Panc1 (cell line): ENCODE measurements at regions not wholly inside any gene's neighbourhood (a gene's known extent, or its start where the extent isn't known, plus 50 kb on each side); places are given as distances from the start of the nearest gene placed in this dataset.

Source experiments
- ATAC-seq: fragments of 200-7000 bp; cut with Tn5 transposase; 2 replicates; pipeline ENCODE4 v1.9.1; 2020; ENCODE audit warnings: mild to moderate bottlenecking, moderate library complexity
- BruUV-seq: library from RNA; stranded (reverse); fragments of 400-500 nt; replicated peaks from 2 replicates; lab custom pipeline; 2021; lab: Mats Ljungman, UMichigan
- CTCF ChIA-PET: fragments of 300-600 bp; sonication (Branson Sonifier 250); formaldehyde crosslinking; loops from one replicate; lab custom pipeline; 2022; ENCODE audit warnings: antibody characterized with exemption; lab: Charles Lee
- POLR2A ChIA-PET: fragments of 300-600 bp; sonication (Branson Sonifier 250); formaldehyde crosslinking; loops from one replicate; lab custom pipeline; 2022; ENCODE audit warnings: antibody characterized with exemption; lab: Charles Lee
- DNase-seq: peaks from one replicate; pipeline ENCODE4 v3.0.0-alpha.2; 2010; ENCODE audit warnings: low read depth, low spot score
- H3K27ac ChIP-seq: 2 replicates; pipeline ENCODE4 v1.5.1; 2011; ENCODE audit warnings: mild to moderate bottlenecking, low read length, inconsistent platforms
- H3K27me3 ChIP-seq: fragments of 200-500 bp; sonication (Bioruptor generic); 2 replicates; pipeline ENCODE4 v1.6.0; 2014; ENCODE audit warnings: low read length, inconsistent platforms; ENCODE audit not compliant: control insufficient read depth, insufficient read depth
- H3K36me3 ChIP-seq: fragments of 200-500 bp; sonication (Bioruptor generic); 2 replicates; pipeline ENCODE4 v1.5.1; 2014; ENCODE audit warnings: inconsistent platforms, mild to moderate bottlenecking, low read length, moderate library complexity; ENCODE audit not compliant: control insufficient read depth, insufficient read depth
- H3K4me1 ChIP-seq: 2 replicates; pipeline ENCODE4 v1.5.1; 2011; ENCODE audit warnings: inconsistent platforms, mild to moderate bottlenecking, low read length, moderate library complexity; ENCODE audit not compliant: control insufficient read depth, insufficient read depth
- H3K4me3 ChIP-seq, 2 experiments: 2 replicates each; pipeline ENCODE4 v1.5.1; 2011 to 2012; ENCODE audit warnings: low read depth in 2 of 2, low read length in 2 of 2, mild to moderate bottlenecking in 2 of 2, inconsistent platforms in 1 of 2, moderate library complexity in 1 of 2
- H3K9me3 ChIP-seq: fragments of 200-500 bp; sonication (Bioruptor generic); 2 replicates; pipeline ENCODE4 v1.5.1; 2014; ENCODE audit warnings: low read depth, mild to moderate bottlenecking, inconsistent platforms, low read length, moderate library complexity; ENCODE audit not compliant: control insufficient read depth, insufficient read depth
- POLR2AphosphoS5 ChIP-seq: IDR thresholded peaks from 2 replicates; pipeline ENCODE4 v1.6.1; 2012; ENCODE audit warnings: mild to moderate bottlenecking, low read depth, low read length, moderate library complexity
- SIN3A ChIP-seq: IDR thresholded peaks from 2 replicates; pipeline ENCODE4 v1.6.1; 2012; ENCODE audit warnings: low read depth, mild to moderate bottlenecking, low read length, moderate library complexity, borderline replicate concordance; ENCODE audit not compliant: insufficient read depth
- TCF7L2 ChIP-seq: IDR thresholded peaks from 2 replicates; pipeline ENCODE4 v1.6.1; 2011; ENCODE audit warnings: mild to moderate bottlenecking, low read depth, low read length, inconsistent platforms
- in situ Hi-C: cut with HindIII; loops from 2 replicates; pipeline ENCODE4 v1.10.0; 2016; ENCODE audit warnings: low sequenced_read_pairs, low pct_unique_long_range_greater_than_20kb
- intact Hi-C: fragments of 100-400 bp; cut with micrococcal nuclease; formaldehyde crosslinking; loops from one replicate; pipeline ENCODE4 v1.10.0; 2022; ENCODE audit not compliant: unreplicated experiment
- TF ChIP-seq, protein P1 (sequence below): fragments of 450-650 bp; IDR thresholded peaks from 2 replicates; pipeline ENCODE4 v1.5.1; 2017; ENCODE audit warnings: mild to moderate bottlenecking
- TF ChIP-seq, protein P2 (sequence below), 2 experiments: IDR thresholded peaks; 2 replicates each; pipeline ENCODE4 v1.6.1; 2011 to 2012; ENCODE audit warnings: low read depth in 2 of 2, control low read depth in 1 of 2, low read length in 1 of 2, mild to moderate bottlenecking in 1 of 2, moderate library complexity in 1 of 2; ENCODE audit not compliant: insufficient read depth in 1 of 2

DNA sequence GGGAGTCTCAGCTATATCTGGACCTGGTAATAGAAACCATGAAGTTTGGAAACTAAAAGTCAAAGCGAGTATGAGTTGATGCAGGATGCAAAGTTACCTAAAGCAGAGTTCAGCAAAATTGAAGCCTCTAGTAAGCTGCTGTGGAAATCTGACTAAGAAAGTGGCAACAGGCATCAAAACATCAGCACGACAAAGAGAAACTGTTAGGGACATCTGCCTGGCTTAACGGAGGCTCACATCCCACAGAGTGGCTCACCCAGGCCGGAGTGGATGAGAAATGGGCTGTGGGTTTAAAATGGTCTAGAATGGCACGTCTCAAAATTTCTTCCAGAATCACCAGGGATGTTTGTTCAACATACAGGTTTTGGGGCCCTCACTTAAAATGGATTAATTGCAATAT lies 164.1 kb upstream of the NPY start:
- Histone ChIP-seq H3K27me3 (0 out of 2 replicates have a peak, but pooled peaks cover 5% of the 10 kb centered on the region), H3K4me3 (no peak overlapping the region), H3K9me3 (no peaks in the 10 kb centered on the region), H3K4me1 (no peaks in the 10 kb centered on the region), H3K36me3 (no peaks in the 10 kb centered on the region), H3K27ac (no peak overlapping the region)
- ChIA-PET CTCF (no interaction called here), POLR2A (no interaction called here)
- intact Hi-C loops, result no loop called here
- no peak for DNase-seq
- TF ChIP-seq, protein P1, sequence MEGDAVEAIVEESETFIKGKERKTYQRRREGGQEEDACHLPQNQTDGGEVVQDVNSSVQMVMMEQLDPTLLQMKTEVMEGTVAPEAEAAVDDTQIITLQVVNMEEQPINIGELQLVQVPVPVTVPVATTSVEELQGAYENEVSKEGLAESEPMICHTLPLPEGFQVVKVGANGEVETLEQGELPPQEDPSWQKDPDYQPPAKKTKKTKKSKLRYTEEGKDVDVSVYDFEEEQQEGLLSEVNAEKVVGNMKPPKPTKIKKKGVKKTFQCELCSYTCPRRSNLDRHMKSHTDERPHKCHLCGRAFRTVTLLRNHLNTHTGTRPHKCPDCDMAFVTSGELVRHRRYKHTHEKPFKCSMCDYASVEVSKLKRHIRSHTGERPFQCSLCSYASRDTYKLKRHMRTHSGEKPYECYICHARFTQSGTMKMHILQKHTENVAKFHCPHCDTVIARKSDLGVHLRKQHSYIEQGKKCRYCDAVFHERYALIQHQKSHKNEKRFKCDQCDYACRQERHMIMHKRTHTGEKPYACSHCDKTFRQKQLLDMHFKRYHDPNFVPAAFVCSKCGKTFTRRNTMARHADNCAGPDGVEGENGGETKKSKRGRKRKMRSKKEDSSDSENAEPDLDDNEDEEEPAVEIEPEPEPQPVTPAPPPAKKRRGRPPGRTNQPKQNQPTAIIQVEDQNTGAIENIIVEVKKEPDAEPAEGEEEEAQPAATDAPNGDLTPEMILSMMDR, result no peak
- TF ChIP-seq POLR2AphosphoS5, result no peak
- no peak for TF ChIP-seq TCF7L2
- no peak for TF ChIP-seq SIN3A
- BruUV-seq, result no TSS peak
- no peak for ATAC-seq
- in situ Hi-C loops, result no loop called here

DNA sequence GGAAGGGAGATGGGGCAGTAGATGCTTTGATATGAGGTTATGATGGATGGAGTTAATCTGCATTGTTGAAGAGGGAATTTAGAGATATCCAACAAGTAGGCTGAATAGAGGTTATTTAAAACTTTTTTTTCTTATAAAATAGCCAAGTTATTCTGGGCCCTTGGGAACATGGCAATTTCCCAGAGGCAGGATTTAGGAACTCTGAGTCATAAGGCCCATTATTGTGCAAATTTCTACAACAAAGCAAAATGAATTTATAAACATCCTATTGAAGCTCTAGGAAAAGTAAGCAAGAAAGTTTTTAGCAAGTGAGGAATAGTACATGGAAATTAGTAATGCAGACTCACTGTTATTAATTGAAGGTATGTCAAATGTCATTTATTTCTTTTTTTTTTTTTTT lies 160.9 kb upstream of the NPY start:
- H3K4me1 ChIP-seq, result no peaks in the 10 kb centered on the region
- no TSS peak for BruUV-seq
- no peaks in the 10 kb centered on the region for H3K36me3 ChIP-seq
- ChIA-PET POLR2A (interaction anchor here (0.6 kb wide), 1 partner anchor 58 kb away, joined by 4 read pairs; no protein-coding TSS in a partner anchor), CTCF (no interaction called here)
- intact Hi-C loops (no loop called here), in situ Hi-C loops (no loop called here)
- H3K27ac ChIP-seq, result no peak overlapping the region
- DNase-seq (no peak), ATAC-seq (no peak)
- H3K4me3 ChIP-seq, result no peak overlapping the region
- 0 out of 2 replicates have a peak, but pooled peaks cover 5% of the 10 kb centered on the region for H3K27me3 ChIP-seq
- no peaks in the 10 kb centered on the region for H3K9me3 ChIP-seq
- TF ChIP-seq SIN3A (no peak), TCF7L2 (no peak), POLR2AphosphoS5 (no peak)
- TF ChIP-seq, protein P1, result no peak
- TF ChIP-seq, protein P2, sequence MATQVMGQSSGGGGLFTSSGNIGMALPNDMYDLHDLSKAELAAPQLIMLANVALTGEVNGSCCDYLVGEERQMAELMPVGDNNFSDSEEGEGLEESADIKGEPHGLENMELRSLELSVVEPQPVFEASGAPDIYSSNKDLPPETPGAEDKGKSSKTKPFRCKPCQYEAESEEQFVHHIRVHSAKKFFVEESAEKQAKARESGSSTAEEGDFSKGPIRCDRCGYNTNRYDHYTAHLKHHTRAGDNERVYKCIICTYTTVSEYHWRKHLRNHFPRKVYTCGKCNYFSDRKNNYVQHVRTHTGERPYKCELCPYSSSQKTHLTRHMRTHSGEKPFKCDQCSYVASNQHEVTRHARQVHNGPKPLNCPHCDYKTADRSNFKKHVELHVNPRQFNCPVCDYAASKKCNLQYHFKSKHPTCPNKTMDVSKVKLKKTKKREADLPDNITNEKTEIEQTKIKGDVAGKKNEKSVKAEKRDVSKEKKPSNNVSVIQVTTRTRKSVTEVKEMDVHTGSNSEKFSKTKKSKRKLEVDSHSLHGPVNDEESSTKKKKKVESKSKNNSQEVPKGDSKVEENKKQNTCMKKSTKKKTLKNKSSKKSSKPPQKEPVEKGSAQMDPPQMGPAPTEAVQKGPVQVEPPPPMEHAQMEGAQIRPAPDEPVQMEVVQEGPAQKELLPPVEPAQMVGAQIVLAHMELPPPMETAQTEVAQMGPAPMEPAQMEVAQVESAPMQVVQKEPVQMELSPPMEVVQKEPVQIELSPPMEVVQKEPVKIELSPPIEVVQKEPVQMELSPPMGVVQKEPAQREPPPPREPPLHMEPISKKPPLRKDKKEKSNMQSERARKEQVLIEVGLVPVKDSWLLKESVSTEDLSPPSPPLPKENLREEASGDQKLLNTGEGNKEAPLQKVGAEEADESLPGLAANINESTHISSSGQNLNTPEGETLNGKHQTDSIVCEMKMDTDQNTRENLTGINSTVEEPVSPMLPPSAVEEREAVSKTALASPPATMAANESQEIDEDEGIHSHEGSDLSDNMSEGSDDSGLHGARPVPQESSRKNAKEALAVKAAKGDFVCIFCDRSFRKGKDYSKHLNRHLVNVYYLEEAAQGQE (IDR thresholded peaks at IDR 0.05; ENCODE audit: insufficient read depth in 1 of 2, low read depth in 2 of 2, low read length in 1 of 2), result no peak
